SK-N-SH (cell line): ENCODE measurements at regions not wholly inside any gene's neighbourhood (a gene's known extent, or its start where the extent isn't known, plus 50 kb on each side); places are given as distances from the start of the nearest gene placed in this dataset.

ENCODE experiments used
- CTCF ChIP-seq: fragments of 200-600 bp; sonication (generic); IDR thresholded peaks from 2 replicates; pipeline ENCODE4 v1.6.1; 2017; ENCODE audit warnings: antibody characterized with exemption, mild to moderate bottlenecking, moderate library complexity
- EP300 ChIP-seq, 2 experiments: IDR thresholded peaks; 2 replicates each; pipeline versions ENCODE4 v1.4.0 to v1.6.1; 2012; ENCODE audit warnings: borderline replicate concordance in 1 of 2, low read depth in 1 of 2, low read length in 1 of 2
- POLR2AphosphoS5 ChIP-seq: IDR thresholded peaks from 2 replicates; pipeline ENCODE4 v1.6.1; 2012; ENCODE audit warnings: low read depth, low read length
- SMC3 ChIP-seq: IDR thresholded peaks from 2 replicates; pipeline ENCODE4 v1.6.1; 2012; ENCODE audit warnings: low read depth, low read length, improper control_type of control experiment
- TEAD4 ChIP-seq: IDR thresholded peaks from 2 replicates; pipeline ENCODE4 v1.4.0; 2012; ENCODE audit warnings: mild to moderate bottlenecking, borderline replicate concordance; ENCODE audit not compliant: insufficient read depth

GRCh38 chr1:47679826-47680225 lies 242.0 kb downstream of the FOXD2 start:
- TF ChIP-seq CTCF (no peak), EP300 (IDR thresholded peaks at IDR 0.05; ENCODE audit: borderline replicate concordance in 1 of 2, low read depth in 1 of 2, low read length in 1 of 2) (no peak), TEAD4 (no peak), SMC3 (no peak), POLR2AphosphoS5 (no peak)
